Effector CD4-positive, alpha-beta T cell (primary cell): ENCODE measurements at regions not wholly inside any gene's neighbourhood (a gene's known extent, or its start where the extent isn't known, plus 50 kb on each side); places are given as distances from the start of the nearest gene placed in this dataset.
A peak's percentile ranks its signal among the peaks of the same experiment; 100 is the strongest.
"Not testable (repeated sequence)": the region's sequence is repeated elsewhere in the genome, so short reads cannot be mapped to it uniquely, and the experiment has no call there.

Experiments
- DNase-seq: peaks from one replicate; pipeline ENCODE4 v3.0.0-alpha.2; 2020

DNA sequence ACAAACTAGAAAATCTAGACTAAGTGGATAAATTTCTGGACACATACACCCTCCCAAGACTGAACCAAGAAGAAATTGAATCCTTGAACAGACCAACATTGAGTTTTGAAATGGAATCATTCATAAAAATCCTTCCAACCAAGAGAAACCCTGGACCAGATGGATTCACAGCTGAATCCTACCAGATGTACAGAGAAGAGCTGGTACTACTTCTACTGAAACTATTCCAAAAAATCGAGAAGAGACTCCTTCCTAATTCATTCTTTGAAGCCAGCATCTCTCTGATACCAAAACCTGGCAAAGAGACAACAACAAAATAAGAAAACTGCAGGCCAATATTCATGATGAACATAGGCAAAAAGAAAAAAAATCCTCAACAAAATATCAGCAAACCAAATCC, 227.4 kb downstream of the RPAP3 start:
- DNase-seq: no peak

DNA sequence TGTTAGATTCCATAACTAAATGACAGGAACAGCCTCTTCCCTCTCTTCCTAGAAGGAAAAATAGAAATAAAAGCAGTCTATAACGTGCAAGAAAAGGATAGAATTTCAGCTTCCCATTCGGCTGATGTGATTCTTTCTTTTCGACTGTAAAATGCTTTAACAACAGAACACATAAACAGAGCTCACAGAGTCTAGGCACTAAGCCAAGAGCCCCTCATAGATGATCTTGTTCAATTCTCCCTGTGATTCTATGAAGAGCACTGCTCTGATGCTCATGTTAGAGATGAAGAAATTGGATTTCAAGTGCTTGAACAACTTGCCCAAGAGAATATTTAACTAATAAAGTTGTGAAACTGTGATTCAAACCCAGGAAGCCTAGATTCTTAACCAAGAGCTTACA, 232.7 kb downstream of the RPAP3 start:
- no peak for DNase-seq

DNA sequence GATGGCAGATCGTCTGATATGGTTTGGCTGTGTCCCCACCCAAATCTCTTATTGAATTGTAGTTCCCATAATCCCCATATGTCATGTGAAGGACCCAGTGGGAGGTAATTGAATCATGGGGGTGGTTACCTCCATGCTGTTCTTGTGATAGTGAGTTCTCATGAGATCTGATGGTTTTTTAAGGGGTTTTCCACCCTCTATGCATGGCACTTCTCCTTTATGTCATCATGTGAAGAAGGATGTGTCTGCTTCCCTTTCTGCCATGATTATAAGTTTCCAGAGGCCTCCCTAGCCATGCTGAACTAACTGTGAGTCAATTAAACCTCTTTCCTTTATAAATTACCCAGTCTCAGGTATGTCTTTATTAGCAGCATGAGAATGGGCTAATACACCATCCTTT, 235.5 kb downstream of the RPAP3 start:
- DNase-seq: not testable (repeated sequence)

DNA sequence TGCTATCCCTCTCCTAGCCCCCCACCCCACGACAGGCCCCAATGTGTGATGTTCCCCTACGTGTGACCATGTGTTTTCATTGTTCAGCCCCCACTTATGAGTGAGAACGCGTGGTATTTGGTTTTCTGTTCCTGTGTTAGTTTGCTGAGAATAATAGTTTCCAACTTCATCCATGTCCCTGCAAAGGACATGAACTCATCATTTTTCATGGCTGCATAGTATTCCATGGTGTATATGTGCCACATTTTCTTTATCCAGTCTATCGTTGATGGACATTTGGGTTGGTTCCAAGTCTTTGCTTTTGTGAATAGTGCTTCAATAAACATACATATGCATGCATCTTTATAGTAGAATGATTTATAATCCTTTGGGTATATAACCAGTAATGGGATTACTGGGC, 241.9 kb downstream of the RPAP3 start:
- not testable (repeated sequence) for DNase-seq

DNA sequence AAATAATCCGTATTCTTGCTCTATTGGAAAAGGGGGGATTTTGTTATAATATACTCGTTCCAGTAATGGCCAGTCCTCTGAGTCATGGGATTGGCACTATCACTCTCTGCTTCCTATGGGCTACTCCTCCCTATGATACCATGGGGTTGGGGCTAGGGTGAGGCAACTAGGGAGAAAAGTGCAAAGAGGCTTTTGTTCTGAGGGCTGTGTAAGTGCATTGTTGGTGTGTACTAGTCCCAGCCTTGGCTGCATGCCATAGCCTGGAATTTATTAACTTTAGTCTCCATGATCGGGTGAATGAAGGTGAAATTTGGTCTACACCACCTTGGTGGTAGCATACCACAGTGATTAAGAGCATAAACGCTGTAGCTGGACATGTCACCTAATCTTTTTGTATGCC, 247.6 kb downstream of the RPAP3 start:
- DNase-seq: no peak

DNA sequence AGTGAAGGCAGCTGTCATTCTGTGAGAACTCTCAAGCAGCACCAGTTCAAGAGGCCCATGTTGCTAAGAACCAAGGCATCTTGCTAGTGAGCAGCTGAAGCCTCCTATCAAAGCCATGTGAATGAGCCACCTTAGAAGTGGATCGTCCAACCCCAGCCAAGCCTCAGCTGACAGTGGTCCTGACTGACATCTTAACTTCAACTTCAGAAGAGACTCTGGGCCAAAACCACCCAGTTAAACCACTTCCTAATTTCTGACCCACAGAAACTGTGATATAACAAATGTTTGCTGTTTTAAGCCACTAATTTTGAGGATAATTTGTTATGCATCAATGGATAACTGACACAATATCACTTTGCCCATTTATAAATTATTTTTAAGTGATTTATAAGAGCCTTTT, 256.0 kb downstream of the RPAP3 start:
- no peak for DNase-seq

DNA sequence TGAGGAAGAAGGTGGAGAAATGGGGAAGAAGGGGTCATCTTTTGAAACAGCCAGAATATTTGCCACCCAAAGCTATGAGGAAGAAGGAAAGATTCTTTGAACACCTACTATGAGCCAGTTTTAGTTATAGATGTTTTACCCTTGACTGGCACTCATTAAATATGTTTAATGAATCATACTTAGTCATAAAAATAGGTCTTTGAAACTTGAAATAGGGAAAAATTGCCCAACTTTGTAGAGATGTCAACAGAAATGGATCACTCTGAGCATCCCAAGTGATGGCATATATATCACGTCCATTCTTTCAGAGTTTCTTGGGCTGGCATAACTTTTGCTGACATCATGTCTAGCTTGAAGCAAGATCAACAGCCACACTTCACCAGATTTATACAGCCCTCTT, 263.5 kb downstream of the RPAP3 start:
- no peak for DNase-seq

DNA sequence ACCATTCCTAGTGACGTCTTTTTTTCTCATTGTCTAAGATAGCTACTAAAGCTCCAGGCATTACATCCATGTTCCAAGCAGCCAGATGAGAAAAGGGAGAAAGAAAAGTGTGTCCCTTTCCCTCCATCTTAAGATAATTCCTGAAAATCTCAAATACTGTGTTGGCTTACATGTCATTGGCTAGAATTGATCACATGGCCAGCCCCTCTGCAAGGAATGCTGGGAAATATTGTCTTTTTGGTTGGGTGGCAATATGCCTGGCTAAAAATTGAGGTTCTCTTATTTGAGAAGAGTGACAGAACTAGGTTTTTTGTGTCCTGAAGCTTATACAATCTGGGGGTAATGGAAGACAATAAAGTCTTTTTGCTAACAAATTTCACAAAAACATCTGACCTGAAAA, 264.3 kb downstream of the RPAP3 start:
- no peak for DNase-seq

DNA sequence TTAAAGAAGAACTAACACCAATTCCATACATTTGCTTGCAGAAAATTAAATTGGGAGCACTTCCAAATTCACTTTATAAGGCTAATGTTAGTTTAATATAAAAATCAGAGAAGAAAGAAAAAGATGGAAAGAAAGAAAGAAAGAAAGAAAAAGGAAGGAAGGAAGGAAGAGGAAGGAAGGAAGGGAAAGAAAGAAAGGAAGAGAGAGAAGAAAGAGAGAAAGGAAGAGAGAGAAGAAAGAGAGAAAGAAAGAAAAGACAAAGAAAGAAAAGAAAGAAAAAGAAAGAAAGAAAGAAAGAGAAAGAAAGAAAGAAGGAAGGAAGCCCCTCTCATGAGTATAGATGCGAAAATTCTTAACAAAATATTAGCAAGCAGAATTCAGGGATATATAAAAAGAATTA, 267.7 kb downstream of the RPAP3 start:
- no peak for DNase-seq

DNA sequence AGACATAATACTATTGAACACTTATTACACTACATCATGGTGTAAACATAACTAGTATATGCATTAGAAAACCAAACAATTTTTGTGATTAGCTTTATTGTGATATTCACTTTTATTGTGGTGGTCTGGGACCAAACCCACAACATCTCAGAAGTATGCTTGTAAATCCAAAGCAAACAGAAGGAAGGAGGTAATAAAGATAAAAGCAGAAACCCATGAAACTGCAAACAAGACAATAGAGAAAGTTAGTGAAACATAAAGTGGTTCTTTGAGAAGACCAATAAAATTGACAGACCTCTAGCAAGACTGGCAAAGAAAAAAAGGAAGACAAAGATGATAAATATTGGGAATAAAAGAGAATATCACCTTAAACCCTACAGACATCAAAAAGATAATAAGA, 268.3 kb downstream of the RPAP3 start:
- DNase-seq: no peak

DNA sequence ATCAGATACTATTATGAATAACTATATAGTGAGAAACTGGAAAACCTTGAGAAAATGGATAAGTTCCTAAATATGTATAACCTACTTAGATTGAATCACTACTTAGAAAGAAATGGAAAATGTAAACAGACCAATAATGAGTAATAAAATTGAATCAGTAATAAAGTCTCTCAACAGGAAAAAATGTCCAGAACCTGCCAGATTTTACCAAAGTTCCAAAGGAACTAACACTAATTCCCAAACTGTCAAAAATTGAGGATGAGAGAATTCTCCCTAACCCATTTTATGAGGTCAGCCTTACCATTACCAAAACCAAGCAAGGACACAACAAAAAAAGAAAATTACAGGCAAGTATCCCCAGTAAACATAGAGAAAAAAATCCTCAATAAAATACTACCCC, 272.0 kb downstream of the RPAP3 start:
- DNase-seq: no peak

DNA sequence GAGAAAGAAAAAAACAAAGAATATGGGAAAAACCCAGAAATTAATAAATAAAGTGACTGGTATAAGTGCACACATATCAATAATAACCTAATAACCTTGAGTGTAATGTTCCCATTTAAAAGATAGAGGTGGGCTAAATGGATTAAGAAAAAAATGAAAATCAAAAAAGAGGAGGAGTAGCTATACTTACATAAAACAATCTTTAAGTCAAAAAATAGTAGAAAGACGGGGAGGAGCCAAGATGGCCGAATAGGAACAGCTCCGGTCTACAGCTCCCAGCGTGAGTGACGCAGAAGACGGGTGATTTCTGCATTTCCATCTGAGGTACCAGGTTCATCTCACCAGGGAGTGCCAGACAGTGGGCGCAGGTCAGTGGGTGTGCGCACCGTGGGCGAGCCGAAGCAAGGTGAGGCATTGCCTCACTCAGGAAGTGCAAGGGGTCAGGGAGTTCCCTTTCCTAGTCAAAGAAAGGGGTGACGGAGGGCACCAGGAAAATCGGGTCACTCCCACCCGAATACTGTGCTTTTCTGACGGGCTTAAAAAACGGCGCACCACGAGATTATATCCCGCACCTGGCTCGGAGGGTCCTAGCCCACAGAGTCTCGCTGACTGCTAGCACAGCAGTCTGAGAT, 279.0 kb downstream of the RPAP3 start:
- peak; percentile 16 for DNase-seq

DNA sequence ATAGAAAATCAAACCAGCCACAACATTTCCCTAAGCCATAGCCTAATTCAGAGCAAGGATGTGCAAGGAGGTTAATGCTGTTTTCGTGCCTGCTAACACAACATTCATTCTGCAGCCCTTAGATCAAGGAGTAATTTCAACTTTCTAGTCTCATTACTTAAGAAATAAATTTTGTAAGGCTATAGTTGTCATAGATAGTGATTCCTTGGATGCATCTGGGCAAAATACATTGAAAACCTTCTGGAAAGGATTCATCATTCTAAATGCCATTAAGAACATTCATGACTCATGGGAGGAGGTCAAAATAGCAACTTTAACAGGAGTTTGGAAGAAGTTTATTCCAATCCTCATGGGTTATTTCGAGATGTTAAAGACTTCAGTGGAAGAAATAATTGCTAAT, 283.2 kb downstream of the RPAP3 start:
- DNase-seq: no peak

DNA sequence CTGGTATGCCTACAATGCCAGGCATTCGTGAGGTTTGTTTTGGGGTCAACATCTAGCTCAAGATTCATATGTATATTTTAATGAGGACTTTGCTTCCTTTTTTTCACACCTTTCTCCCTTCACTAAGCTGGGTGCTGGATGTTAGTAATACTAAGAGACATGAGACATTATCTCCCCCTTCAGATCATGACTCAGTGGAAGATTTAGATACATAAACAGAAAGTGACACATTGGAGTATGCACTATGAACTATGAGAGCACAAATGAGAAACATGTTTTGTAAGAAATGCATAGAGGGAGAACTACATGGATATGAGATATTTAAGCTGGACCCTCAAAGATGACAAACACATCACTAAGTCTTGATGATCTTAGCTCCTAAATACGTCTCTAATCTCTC, 286.3 kb downstream of the RPAP3 start:
- no peak for DNase-seq

DNA sequence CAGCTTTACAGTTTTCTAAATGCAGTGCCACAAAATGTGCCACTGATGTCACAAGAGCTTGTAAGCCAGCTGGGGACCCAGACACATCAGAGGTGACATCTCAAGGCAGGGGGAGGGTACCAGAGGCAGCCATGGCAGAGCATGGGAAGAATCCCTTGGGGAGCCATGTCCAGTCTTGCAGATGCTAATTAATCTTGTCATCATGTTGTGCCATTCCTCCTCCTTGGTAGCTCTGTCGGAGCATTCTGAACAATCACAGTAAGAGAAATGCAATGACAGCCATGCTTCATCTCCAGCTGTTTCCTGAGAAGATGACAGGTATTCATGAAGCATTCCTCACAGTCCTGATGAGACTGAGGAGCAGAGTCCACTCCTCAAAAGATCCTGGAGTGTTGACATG, 287.9 kb downstream of the RPAP3 start:
- DNase-seq: no peak

DNA sequence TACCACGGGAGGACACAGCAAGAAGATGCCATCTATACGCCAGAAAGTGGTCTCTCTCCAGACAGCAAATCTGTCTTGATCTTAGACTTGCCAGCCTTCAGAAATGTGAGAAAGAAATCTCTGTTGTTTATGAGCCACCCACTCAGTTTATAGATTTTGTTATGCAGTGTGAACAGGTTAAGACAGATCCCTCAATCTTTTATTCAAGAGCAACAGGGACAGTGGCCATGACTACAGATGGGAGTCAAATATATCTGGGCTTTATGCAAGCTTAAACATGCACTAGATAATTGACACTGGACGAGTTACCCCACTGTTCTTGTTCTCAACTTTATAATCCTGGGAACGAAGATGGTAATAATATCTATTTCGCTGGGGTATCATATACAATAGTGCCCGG, 288.7 kb downstream of the RPAP3 start:
- no peak for DNase-seq

DNA sequence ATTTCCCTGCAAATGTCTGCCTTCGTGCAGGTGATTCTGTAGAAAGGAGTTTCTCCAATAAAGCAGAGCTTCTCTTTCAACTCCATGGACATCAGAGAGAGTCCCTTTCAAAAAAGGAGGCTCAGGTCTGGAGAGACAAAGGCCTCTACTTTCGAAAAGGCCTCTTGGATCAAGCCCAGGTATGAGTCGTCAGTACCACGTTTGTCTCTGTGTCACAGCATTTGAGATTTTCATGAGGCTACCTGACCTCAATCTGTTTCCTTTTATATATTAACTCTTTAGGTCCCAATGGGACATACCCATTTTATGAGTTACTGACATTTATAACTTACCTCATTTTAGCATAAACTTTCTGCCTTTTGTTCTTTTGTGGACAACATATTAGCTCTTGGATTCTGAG, 290.8 kb downstream of the RPAP3 start:
- DNase-seq: no peak

DNA sequence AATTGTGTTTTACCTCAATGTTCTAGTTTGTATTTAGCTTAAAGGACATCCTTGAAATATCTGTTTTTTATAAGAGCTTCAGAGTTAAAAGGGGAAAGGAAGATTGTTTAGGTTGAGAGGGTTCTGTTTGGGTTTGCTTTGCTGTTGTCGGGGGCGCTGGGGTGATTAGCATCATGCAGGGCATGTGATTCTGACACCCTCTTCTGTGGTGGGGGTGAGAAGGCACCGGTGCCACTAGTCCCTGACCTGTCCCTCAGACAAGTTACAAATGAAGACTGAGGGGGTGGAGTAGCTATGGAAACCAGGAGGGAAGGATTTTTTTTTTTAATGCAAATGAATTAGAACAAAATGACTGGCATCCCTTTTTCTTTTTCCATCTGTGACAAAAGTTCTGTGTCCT, 291.3 kb downstream of the RPAP3 start:
- DNase-seq: no peak

DNA sequence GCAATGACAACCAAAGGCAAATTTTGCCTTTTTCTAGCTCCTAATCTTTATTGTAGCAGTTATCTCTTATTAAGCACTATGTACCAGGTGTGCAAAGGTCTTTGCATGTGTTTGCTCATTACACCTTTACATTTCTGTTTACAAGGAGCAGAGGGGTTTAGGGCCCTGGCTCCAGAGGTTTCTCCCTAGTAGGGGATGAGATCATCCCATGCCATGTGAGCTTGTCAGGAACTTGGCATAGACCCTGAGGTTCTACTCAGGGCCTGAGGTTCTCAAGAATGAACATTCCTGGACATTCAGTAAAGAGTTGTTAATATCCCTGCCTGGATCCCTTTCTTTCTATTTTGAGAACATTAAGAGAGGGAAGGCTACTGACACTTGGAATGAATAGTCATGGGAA, 292.0 kb downstream of the RPAP3 start:
- DNase-seq: no peak

DNA sequence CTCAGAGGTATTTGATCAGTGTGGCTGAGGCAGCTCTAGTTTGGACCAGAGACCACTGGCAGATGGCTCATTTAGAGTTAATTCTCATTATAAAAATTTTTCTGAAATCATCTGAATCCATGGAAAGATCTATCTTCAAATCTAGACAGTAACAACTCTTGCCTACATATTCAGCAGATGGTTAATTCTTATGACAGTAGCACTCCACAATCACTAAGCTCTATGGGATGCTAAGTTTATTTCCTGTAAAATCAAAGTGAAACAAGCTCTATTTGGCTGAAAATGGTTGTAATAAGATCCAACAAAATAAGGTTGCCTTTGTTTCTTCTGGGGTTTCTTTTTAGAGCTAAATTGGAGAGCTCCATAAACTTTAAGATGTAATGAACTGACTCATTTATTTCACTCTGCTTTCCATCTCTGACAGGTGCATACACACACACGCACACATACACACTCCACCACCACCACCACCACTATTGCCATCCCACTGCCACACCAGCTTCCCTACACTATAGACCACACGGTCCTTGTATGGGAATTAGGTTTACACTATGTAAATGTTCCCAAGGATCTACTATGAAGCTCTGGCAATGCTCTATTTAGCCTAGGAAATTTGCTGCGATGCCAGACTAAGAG, 293.1 kb downstream of the RPAP3 start:
- no peak for DNase-seq

DNA sequence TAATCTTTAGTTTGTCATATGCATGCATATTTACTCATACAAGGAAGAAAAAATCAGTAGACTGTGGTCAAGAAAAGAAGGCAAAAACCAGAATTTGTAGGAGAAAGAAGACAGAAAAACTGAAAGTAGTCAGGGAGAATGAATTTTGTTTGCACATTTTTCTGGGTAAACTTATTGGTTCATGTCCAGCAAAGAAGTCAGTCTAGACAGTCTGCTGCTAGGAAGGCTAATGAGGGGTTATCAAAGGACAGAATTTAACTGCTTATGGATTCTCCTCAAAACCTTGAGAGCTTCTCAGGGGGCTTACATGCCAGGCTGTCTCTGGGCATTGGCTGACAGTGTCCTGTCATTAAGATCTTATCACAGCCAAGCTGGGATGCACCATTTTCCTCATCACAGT, 293.9 kb downstream of the RPAP3 start:
- no peak for DNase-seq

DNA sequence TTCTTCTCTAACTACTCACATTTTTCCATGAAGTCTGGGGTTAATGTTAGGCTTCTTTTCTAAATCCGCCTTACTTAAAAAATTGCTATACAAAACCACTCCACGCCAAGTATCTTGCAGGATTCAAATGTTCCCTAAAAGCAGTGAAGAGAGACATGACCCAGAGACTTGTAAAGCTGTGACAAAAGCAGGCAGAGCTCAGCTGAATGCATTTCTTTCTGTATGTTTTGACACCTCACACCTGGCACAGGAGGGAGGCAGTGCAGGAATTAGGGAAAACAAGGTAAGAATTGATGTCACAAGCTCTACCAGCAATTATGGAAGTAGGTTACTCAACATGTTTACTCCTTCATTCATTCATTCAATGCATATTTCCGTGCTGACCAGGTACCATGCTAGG, 295.0 kb downstream of the RPAP3 start:
- DNase-seq: no peak

DNA sequence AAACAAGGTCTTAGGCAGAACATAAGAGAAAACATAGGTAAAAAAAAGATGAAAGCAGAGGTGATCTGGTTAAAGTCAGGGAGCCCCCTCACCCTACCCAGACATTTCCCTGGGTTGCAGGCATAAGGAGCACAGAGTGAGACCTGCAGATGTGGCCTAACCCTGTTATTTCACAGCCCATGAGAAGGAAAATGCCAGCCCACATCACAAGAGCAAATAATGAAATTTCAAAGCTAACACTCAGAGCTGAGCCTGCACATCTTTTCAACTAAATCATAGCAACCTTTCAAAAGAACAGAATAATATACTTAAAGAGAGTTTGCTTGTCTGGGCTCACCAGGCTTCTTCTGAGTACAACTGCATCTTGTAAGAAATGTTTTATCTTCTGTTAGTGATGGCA, 295.4 kb downstream of the RPAP3 start:
- DNase-seq: no peak

DNA sequence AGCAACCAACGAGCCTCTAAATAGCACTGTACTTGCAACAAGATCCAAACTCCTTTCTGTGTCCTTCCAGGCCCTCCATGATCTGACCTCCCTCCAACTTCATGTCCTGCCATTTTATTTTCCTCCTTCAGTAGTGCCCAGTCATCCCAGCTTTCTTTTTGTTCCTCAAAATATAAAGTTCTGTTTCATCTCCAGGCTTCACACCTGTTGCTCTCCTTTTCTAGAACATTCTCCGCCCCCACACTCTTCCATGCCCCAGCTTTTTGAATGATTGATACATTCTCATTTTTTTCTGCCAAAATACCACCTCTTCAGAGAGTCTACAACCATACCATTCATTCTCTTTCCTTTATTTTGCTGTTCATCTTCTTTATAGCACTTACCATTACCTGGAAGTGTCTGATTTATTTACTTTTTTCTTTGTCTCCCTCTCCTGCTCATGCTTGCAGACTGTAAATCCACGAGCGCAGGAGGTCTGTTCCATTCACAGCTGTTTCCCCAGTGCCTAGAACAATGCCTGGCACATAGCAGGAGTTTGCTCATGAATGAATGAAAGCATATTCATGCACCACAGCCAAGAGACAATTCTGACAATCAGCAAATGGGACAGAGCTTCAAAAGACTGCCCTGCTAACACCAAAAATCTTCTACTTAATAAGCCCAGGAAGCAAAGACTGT, 296.4 kb downstream of the RPAP3 start:
- DNase-seq: no peak
